DND-41 (cell line): ENCODE measurements at regions not wholly inside any gene's neighbourhood (a gene's known extent, or its start where the extent isn't known, plus 50 kb on each side); places are given as distances from the start of the nearest gene placed in this dataset.

Experiments
- ATAC-seq: fragments of 200-7000 bp; cut with Tn5 transposase; 3 replicates; pipeline ENCODE4 v1.9.1; 2021; ENCODE audit warnings: low read depth; ENCODE audit not compliant: insufficient read depth
- DNase-seq: peaks from one replicate; pipeline ENCODE4 v3.0.0-alpha.2; 2020
- H2AFZ ChIP-seq: 2 replicates; pipeline ENCODE4 v1.6.0; 2012; ENCODE audit warnings: low read depth, low read length
- H3K27ac ChIP-seq: 2 replicates; pipeline ENCODE4 v1.5.1; 2012; ENCODE audit warnings: low read length, inconsistent platforms
- H3K27me3 ChIP-seq: fragments of 200-600 bp; sonication (generic); 2 replicates; pipeline ENCODE4 v1.6.0; 2012; ENCODE audit warnings: low read length, mild to moderate bottlenecking, inconsistent platforms; ENCODE audit not compliant: insufficient read depth, poor library complexity
- H3K36me3 ChIP-seq: 2 replicates; pipeline ENCODE4 v1.5.1; 2012; ENCODE audit warnings: low read length, inconsistent platforms; ENCODE audit not compliant: insufficient read depth
- H3K4me1 ChIP-seq: 2 replicates; pipeline ENCODE4 v1.5.1; 2012; ENCODE audit warnings: mild to moderate bottlenecking, low read length; ENCODE audit not compliant: insufficient read depth
- H3K4me2 ChIP-seq: 2 replicates; pipeline ENCODE4 v1.6.0; 2012; ENCODE audit warnings: mild to moderate bottlenecking, moderate library complexity, low read length, inconsistent platforms; ENCODE audit not compliant: insufficient read depth
- H3K4me3 ChIP-seq, 2 experiments: fragments of 200-600 bp in 1 of 2; shearing (Covaris generic) in 1 of 2; 2 replicates each; pipeline ENCODE4 v1.5.1; 2012 to 2016; ENCODE audit warnings: inconsistent platforms in 2 of 2, low read length in 2 of 2, mild to moderate bottlenecking in 2 of 2, low read depth in 1 of 2, moderate library complexity in 1 of 2
- H3K79me2 ChIP-seq: 2 replicates; pipeline ENCODE4 v1.6.0; 2012; ENCODE audit warnings: low read length, inconsistent platforms; ENCODE audit not compliant: insufficient read depth
- H3K9ac ChIP-seq: 2 replicates; pipeline ENCODE4 v1.6.0; 2012; ENCODE audit warnings: low read depth, mild to moderate bottlenecking, inconsistent platforms, low read length, moderate library complexity
- H3K9me3 ChIP-seq: 2 replicates; pipeline ENCODE4 v1.5.1; 2012; ENCODE audit warnings: low read length, moderate library complexity, mild to moderate bottlenecking, inconsistent platforms; ENCODE audit not compliant: insufficient read depth, severe bottlenecking
- H4K20me1 ChIP-seq: 2 replicates; pipeline ENCODE4 v1.6.0; 2012; ENCODE audit warnings: low read length; ENCODE audit not compliant: insufficient read depth
- EZH2 ChIP-seq: IDR thresholded peaks from 3 replicates; pipeline ENCODE4 v1.6.1; 2012; ENCODE audit warnings: borderline replicate concordance, low read depth, mild to moderate bottlenecking, moderate library complexity, low read length, inconsistent platforms; ENCODE audit not compliant: severe bottlenecking
- TF ChIP-seq, protein P1 (sequence below): IDR thresholded peaks from 2 replicates; pipeline ENCODE4 v1.5.1; 2012; ENCODE audit warnings: borderline replicate concordance, low read length, moderate library complexity, mild to moderate bottlenecking; ENCODE audit not compliant: poor library complexity, severe bottlenecking; ENCODE audit errors: extremely low read depth

DNA sequence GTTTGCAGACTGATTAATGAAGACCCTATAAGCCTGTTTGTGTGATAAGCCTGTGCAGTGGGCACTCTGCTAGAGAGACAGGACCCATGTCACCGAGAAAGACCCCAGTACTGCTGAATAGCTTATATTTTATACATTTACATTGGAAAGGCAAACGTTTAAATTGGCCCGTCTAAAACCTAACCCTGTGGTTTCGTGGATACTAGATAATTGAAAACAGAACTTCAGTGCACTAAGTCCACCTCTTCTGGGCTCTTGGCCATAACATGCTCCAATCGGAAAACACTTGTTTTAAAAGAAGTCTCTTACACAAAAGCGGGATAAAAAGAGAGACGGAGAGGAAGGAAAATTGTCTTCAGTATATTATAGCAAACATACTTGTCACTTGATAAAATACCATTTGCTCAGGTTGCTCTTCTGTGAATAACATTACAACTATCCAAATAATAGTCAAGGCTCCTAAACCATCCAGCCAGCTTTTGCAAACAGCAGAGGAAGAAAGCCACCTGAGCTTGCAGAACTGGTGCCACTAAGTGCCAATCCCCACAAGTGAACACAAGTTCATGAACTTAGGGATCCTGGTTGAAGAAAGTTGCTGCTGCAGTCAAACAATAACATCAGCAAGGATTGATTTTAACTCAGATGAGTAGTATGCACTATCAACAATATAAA, 218.4 kb upstream of the FN1 start:
- no peaks in the 10 kb centered on the region for H3K9me3 ChIP-seq
- no peaks in the 10 kb centered on the region for H3K36me3 ChIP-seq
- no peak overlapping the region for H3K4me3 ChIP-seq
- H3K4me2 ChIP-seq: no peak overlapping the region
- H3K4me1 ChIP-seq: no peaks in the 10 kb centered on the region
- DNase-seq: no peak
- no peak for ATAC-seq
- H3K9ac ChIP-seq: no peak overlapping the region
- no peaks in the 10 kb centered on the region for H3K27me3 ChIP-seq
- no peaks in the 10 kb centered on the region for H4K20me1 ChIP-seq
- H2AFZ ChIP-seq: no peak overlapping the region
- no peak overlapping the region for H3K27ac ChIP-seq
- TF ChIP-seq, protein P1, sequence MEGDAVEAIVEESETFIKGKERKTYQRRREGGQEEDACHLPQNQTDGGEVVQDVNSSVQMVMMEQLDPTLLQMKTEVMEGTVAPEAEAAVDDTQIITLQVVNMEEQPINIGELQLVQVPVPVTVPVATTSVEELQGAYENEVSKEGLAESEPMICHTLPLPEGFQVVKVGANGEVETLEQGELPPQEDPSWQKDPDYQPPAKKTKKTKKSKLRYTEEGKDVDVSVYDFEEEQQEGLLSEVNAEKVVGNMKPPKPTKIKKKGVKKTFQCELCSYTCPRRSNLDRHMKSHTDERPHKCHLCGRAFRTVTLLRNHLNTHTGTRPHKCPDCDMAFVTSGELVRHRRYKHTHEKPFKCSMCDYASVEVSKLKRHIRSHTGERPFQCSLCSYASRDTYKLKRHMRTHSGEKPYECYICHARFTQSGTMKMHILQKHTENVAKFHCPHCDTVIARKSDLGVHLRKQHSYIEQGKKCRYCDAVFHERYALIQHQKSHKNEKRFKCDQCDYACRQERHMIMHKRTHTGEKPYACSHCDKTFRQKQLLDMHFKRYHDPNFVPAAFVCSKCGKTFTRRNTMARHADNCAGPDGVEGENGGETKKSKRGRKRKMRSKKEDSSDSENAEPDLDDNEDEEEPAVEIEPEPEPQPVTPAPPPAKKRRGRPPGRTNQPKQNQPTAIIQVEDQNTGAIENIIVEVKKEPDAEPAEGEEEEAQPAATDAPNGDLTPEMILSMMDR: no peak
- TF ChIP-seq EZH2: no peak
- H3K79me2 ChIP-seq: no peaks in the 10 kb centered on the region

DNA sequence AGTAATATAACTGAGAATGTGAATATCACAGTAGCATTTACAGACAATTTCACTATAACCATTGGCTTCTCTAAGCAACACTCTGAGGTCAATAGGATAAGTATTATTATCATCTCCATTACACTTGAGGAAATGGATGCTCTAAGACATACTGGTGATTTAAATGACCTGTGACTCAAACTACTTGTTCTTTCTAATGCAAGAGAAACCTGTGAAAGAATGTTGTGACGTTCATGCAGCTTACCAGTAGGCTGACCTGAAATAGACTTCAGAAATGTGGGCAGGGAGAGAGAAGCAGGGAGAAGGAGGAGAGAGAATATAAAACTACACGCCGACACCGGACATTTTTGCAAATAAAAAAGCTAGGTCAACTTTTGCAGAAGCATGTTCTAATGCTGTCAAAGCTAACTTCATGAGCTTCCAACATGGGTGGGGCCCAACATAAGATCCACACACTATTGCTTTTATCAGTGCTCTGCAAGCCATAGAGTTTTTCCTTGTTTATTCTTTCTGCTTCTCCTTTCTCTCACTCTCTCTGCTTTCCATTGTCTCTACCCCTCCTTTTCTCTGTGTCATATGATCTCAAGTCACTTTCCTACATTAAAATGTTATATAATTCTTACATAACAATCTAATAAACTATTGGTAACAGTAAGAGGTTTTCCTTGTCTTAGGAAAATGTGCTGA, 217.6 kb upstream of the FN1 start:
- Histone ChIP-seq H3K4me1 (no peaks in the 10 kb centered on the region), H3K79me2 (no peaks in the 10 kb centered on the region), H4K20me1 (no peaks in the 10 kb centered on the region), H3K9ac (no peak overlapping the region), H2AFZ (no peak overlapping the region), H3K4me3 (no peak overlapping the region), H3K36me3 (no peaks in the 10 kb centered on the region), H3K27ac (no peak overlapping the region), H3K27me3 (no peaks in the 10 kb centered on the region), H3K4me2 (no peak overlapping the region), H3K9me3 (no peaks in the 10 kb centered on the region)
- ATAC-seq (no peak), DNase-seq (no peak)
- TF ChIP-seq, protein P1: no peak

DNA sequence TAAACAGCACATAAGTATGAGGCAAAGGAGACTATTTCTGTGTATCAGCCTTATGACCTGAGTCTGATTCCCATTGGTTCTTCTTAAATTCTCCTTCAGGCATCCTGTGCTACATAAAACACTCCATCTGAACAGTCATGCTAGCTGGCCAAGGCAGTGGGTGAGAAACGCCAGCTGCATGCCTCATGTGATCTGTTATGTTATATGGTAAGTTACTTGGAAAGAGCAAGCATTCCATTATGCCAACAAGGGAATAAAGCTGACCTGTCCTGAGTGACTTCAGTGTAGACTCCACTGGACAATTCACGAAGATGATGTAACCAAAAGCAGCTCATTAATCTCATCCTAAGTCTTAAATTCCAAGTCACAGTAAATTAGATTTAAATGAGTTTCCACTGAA, 216.5 kb upstream of the FN1 start:
- Histone ChIP-seq H3K79me2 (no peaks in the 10 kb centered on the region), H3K27me3 (no peaks in the 10 kb centered on the region), H3K4me3 (no peak overlapping the region), H3K27ac (no peak overlapping the region), H3K36me3 (no peaks in the 10 kb centered on the region), H2AFZ (no peak overlapping the region), H3K4me1 (no peaks in the 10 kb centered on the region), H4K20me1 (no peaks in the 10 kb centered on the region), H3K9me3 (no peaks in the 10 kb centered on the region), H3K4me2 (no peak overlapping the region), H3K9ac (no peak overlapping the region)
- TF ChIP-seq, protein P1: no peak
- TF ChIP-seq EZH2: no peak
- no peak for ATAC-seq
- DNase-seq: no peak
